Endothelial cell of umbilical vein (primary cell): ENCODE measurements at regions not wholly inside any gene's neighbourhood (a gene's known extent, or its start where the extent isn't known, plus 50 kb on each side); places are given as distances from the start of the nearest gene placed in this dataset.

Source experiments
- BruUV-seq: library from RNA; stranded (reverse); fragments of 400-500 nt; replicated peaks from 2 replicates; lab custom pipeline; 2021; lab: Mats Ljungman, UMichigan
- CTCF ChIA-PET: fragments of 300-600, 350-600 bp; sonication (Branson Sonifier 250); formaldehyde crosslinking; loops from one replicate; lab custom pipeline; 2021; ENCODE audit warnings: antibody characterized with exemption, inconsistent platforms; lab: Charles Lee
- POLR2A ChIA-PET: fragments of 300-600, 350-600 bp; sonication (Branson Sonifier 250); formaldehyde crosslinking; loops from one replicate; lab custom pipeline; 2021; ENCODE audit warnings: antibody characterized with exemption, inconsistent platforms; lab: Charles Lee
- DNase-seq: peaks from one replicate; pipeline ENCODE4 v3.0.0-alpha.2; 2011; ENCODE audit warnings: low read depth, low spot score
- FAIRE-seq: peaks from 2 replicates; lab custom pipeline; 2011; peaks lifted over from hg19 to GRCh38; lab: Jason Lieb, UNC
- H2AFZ ChIP-seq: 2 replicates; pipeline ENCODE4 v1.6.0; 2012; ENCODE audit warnings: low read depth, low read length, control low read depth, inconsistent platforms
- H3K27ac ChIP-seq: 2 replicates; pipeline ENCODE4 v1.5.1; 2011; ENCODE audit warnings: low read depth, mild to moderate bottlenecking, control low read depth, low read length, moderate library complexity; ENCODE audit not compliant: insufficient read depth
- H3K27me3 ChIP-seq, 2 experiments: 2 replicates each; pipeline versions ENCODE4 v1.6.0 to v1.6.1; 2011; ENCODE audit warnings: low read length in 2 of 2, mixed read lengths in 1 of 2; ENCODE audit not compliant: control insufficient read depth in 2 of 2, insufficient read depth in 2 of 2
- H3K36me3 ChIP-seq, 2 experiments: 2 replicates in 1 of 2; 3 replicates in 1 of 2; pipeline ENCODE4 v1.5.1; 2011; ENCODE audit warnings: low read length in 2 of 2, mild to moderate bottlenecking in 1 of 2, moderate library complexity in 1 of 2; ENCODE audit not compliant: control insufficient read depth in 2 of 2, insufficient read depth in 2 of 2; ENCODE audit errors: extremely low read depth in 1 of 2
- H3K4me1 ChIP-seq: 3 replicates; pipeline ENCODE4 v1.5.1; 2011; ENCODE audit warnings: mild to moderate bottlenecking, low read length; ENCODE audit not compliant: control insufficient read depth, insufficient read depth; ENCODE audit errors: extremely low read depth
- H3K4me2 ChIP-seq: 2 replicates; pipeline ENCODE4 v1.6.1; 2011; ENCODE audit warnings: low read length, control low read depth, mixed read lengths; ENCODE audit not compliant: insufficient read depth
- H3K4me3 ChIP-seq, 3 experiments: fragments of 200-600 bp in 1 of 3; sonication (generic), shearing (Covaris generic) in 1 of 3; replicated peaks in 1 of 3; 2 replicates each; pipeline ENCODE4 v1.5.1; 2011 to 2016; ENCODE audit warnings: control low read depth in 3 of 3, low read length in 3 of 3, mild to moderate bottlenecking in 2 of 3, inconsistent platforms in 1 of 3, low read depth in 1 of 3, moderate library complexity in 1 of 3; ENCODE audit not compliant: insufficient read depth in 1 of 3
- H3K79me2 ChIP-seq: 2 replicates; pipeline ENCODE4 v1.6.0; 2012; ENCODE audit warnings: low read length, inconsistent platforms; ENCODE audit not compliant: control insufficient read depth, insufficient read depth
- H3K9ac ChIP-seq: replicated peaks from 2 replicates; pipeline ENCODE3; 2011; ENCODE audit warnings: low read length, control low read depth; ENCODE audit not compliant: insufficient read depth; ENCODE audit errors: extremely low read depth
- H3K9me1 ChIP-seq: replicated peaks from 3 replicates; pipeline ENCODE4 v1.6.0; 2011; ENCODE audit warnings: mild to moderate bottlenecking, low read length; ENCODE audit not compliant: control insufficient read depth, insufficient read depth; ENCODE audit errors: extremely low read depth
- H3K9me3 ChIP-seq: replicated peaks from 2 replicates; pipeline ENCODE4 v1.5.1; 2012; ENCODE audit warnings: low read length, inconsistent platforms; ENCODE audit not compliant: control insufficient read depth, insufficient read depth
- H4K20me1 ChIP-seq: replicated peaks from 2 replicates; pipeline ENCODE3; 2011; ENCODE audit warnings: mild to moderate bottlenecking, low read length; ENCODE audit not compliant: control insufficient read depth, insufficient read depth; ENCODE audit errors: extremely low read depth
- CTCF ChIP-seq, 2 donors: IDR thresholded peaks; 1 replicate in 1 of 2; 2 replicates in 1 of 2; pipeline ENCODE4 v1.5.1; 2011; ENCODE audit warnings: low read length in 2 of 2, mild to moderate bottlenecking in 2 of 2, moderate library complexity in 2 of 2, control low read depth in 1 of 2, inconsistent platforms in 1 of 2, low read depth in 1 of 2; ENCODE audit not compliant: insufficient read depth in 1 of 2; ENCODE audit errors: extremely low read depth in 1 of 2
- EZH2 ChIP-seq: IDR thresholded peaks from 2 replicates; pipeline ENCODE4 v1.6.1; 2012; ENCODE audit warnings: borderline replicate concordance, low read depth, mild to moderate bottlenecking, moderate library complexity, low read length, inconsistent platforms; ENCODE audit not compliant: severe bottlenecking
- FOS ChIP-seq: IDR thresholded peaks from 2 replicates; pipeline ENCODE4 v1.6.1; 2011; ENCODE audit warnings: mild to moderate bottlenecking, low read length, moderate library complexity, borderline replicate concordance; ENCODE audit not compliant: insufficient read depth
- GATA2 ChIP-seq: IDR thresholded peaks from 2 replicates; pipeline ENCODE4 v1.7.0; 2011; ENCODE audit warnings: low read depth, mild to moderate bottlenecking, moderate library complexity, mixed read lengths, low read length; ENCODE audit not compliant: insufficient read length, insufficient read depth
- JUN ChIP-seq: IDR thresholded peaks from 2 replicates; pipeline ENCODE4 v1.6.1; 2011; ENCODE audit warnings: borderline replicate concordance, low read depth; ENCODE audit not compliant: insufficient read length, insufficient read depth
- MAX ChIP-seq: IDR thresholded peaks from 2 replicates; pipeline ENCODE4 v1.6.1; 2011; ENCODE audit not compliant: insufficient read depth, insufficient read length
- MYC ChIP-seq: IDR thresholded peaks from one replicate; pipeline ENCODE4 v1.6.1; 2011; ENCODE audit warnings: mild to moderate bottlenecking, low read depth, low read length
- POLR2A ChIP-seq: IDR thresholded peaks from 2 replicates; pipeline ENCODE4 v1.6.1; 2012; ENCODE audit warnings: low read depth, mild to moderate bottlenecking, control low read depth, low read length
- POLR2AphosphoS5 ChIP-seq: IDR thresholded peaks from 2 replicates; pipeline ENCODE4 v1.6.1; 2012; ENCODE audit warnings: low read depth, mild to moderate bottlenecking, control low read depth, low read length, moderate library complexity; ENCODE audit not compliant: insufficient read depth
- dilution Hi-C: fragments of 300-500 bp; cut with MboI; formaldehyde crosslinking; loops from one replicate; pipeline ENCODE4 v1.15.0; 2019; ENCODE audit warnings: low sequenced_read_pairs; ENCODE audit not compliant: extremely low pct_ligation_motif_present
- intact Hi-C: fragments of 100-400 bp; cut with micrococcal nuclease; formaldehyde crosslinking; loops from one replicate; pipeline ENCODE4 v1.10.0; 2022

DNA sequence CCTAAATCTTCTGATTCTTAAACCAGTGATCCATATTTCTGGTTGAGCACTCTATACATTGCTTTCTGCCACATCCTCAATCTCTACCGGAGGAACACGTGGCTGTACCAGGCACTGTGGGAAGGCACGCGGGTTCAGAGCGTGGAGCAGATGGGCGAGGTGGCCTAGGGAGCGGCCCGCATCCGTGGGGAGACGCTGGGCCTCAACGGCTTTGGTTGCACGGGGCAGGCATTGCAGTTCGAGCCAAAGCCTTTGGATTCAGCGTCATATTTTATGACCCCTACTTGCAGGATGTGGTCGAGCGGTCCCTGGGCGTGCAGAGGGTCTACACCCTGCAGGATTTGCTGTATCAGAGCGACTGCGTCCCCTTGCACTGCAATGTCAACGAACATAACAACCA is 197.2 kb upstream of the RGMB start:
- Histone ChIP-seq H3K9me3 (no peaks in the 10 kb centered on the region), H3K9me1 (no peaks in the 10 kb centered on the region), H3K27ac (no peak overlapping the region), H3K9ac (no peak overlapping the region), H2AFZ (no peak overlapping the region), H4K20me1 (no peaks in the 10 kb centered on the region), H3K36me3 (no peaks in the 10 kb centered on the region), H3K4me1 (no peaks in the 10 kb centered on the region), H3K27me3 (no peaks in the 10 kb centered on the region), H3K79me2 (no peaks in the 10 kb centered on the region), H3K4me3 (no peak overlapping the region), H3K4me2 (no peak overlapping the region)
- TF ChIP-seq JUN: no peak
- no peak for TF ChIP-seq GATA2
- no peak for TF ChIP-seq POLR2A
- dilution Hi-C loops: no loop called here
- BruUV-seq: no TSS peak
- FAIRE-seq: no peak
- ChIA-PET CTCF (no interaction called here), POLR2A (no interaction called here)
- intact Hi-C loops: no loop called here
- DNase-seq: no peak

GRCh38 chr5:98578438-98578837 is 195.0 kb upstream of the RGMB start:
- Histone ChIP-seq H3K27me3 (no peaks in the 10 kb centered on the region), H2AFZ (no peak overlapping the region), H3K9me3 (no peaks in the 10 kb centered on the region), H3K36me3 (no peaks in the 10 kb centered on the region), H3K4me1 (no peaks in the 10 kb centered on the region), H3K9ac (no peak overlapping the region), H3K4me2 (no peak overlapping the region), H3K27ac (no peak overlapping the region), H3K4me3 (no peak overlapping the region), H3K9me1 (no peaks in the 10 kb centered on the region), H4K20me1 (no peaks in the 10 kb centered on the region), H3K79me2 (no peaks in the 10 kb centered on the region)
- TF ChIP-seq MYC: no peak
- TF ChIP-seq GATA2: no peak
- TF ChIP-seq FOS: no peak
- TF ChIP-seq EZH2: no peak
- TF ChIP-seq POLR2AphosphoS5: no peak
- no peak for TF ChIP-seq JUN
- TF ChIP-seq CTCF (IDR thresholded peaks at IDR 0.05; ENCODE audit: extremely low read depth in 1 of 2, insufficient read depth in 1 of 2, low read depth in 1 of 2, low read length in 2 of 2): no peak
- TF ChIP-seq POLR2A: no peak
- TF ChIP-seq MAX: no peak
- CTCF ChIA-PET: no interaction called here
- dilution Hi-C loops: no loop called here
- DNase-seq: no peak
- intact Hi-C loops: no loop called here
- POLR2A ChIA-PET: no interaction called here
- no peak for FAIRE-seq
- BruUV-seq: no TSS peak
